OCI-LY3 (cell line): ENCODE measurements at regions not wholly inside any gene's neighbourhood (a gene's known extent, or its start where the extent isn't known, plus 50 kb on each side); places are given as distances from the start of the nearest gene placed in this dataset.

Experiments used
- H2AFZ ChIP-seq: fragments of 200-600, 300-600 bp; shearing (Covaris generic); 2 replicates; pipeline ENCODE4 v1.6.0; 2014; ENCODE audit warnings: antibody characterized with exemption, low read depth, low read length
- H3K27ac ChIP-seq: fragments of 200-600, 300-600 bp; sonication (generic); 2 replicates; pipeline ENCODE4 v1.5.1; 2014; ENCODE audit warnings: mild to moderate bottlenecking, low read length, moderate library complexity, mixed read lengths
- H3K27me3 ChIP-seq: fragments of 200-600, 300-600 bp; sonication (generic); 2 replicates; pipeline ENCODE4 v1.6.1; 2014; ENCODE audit warnings: low read depth, low read length, mixed read lengths
- H3K36me3 ChIP-seq: fragments of 200-600, 300-600 bp; sonication (generic); replicated peaks from 2 replicates; pipeline ENCODE3; 2014; ENCODE audit warnings: low read depth, low read length, mixed read lengths
- H3K4me1 ChIP-seq: fragments of 300-600, 200-600 bp; sonication (generic); 2 replicates; pipeline ENCODE4 v1.6.1; 2014; ENCODE audit warnings: low read length, mixed read lengths
- H3K4me2 ChIP-seq: fragments of 200-600, 300-600 bp; sonication (generic); 2 replicates; pipeline ENCODE4 v1.6.1; 2014; ENCODE audit warnings: low read length, mixed read lengths
- H3K4me3 ChIP-seq: fragments of 300-600, 200-600 bp; sonication (generic); 2 replicates; pipeline ENCODE4 v1.5.1; 2014; ENCODE audit warnings: antibody characterized with exemption, mild to moderate bottlenecking, low read length, moderate library complexity
- H3K79me2 ChIP-seq: fragments of 300-600, 200-600 bp; shearing (Covaris generic); 2 replicates; pipeline ENCODE4 v1.6.1; 2014; ENCODE audit warnings: mild to moderate bottlenecking, low read length, mixed read lengths
- H3K9ac ChIP-seq: fragments of 300-600, 200-600 bp; shearing (Covaris generic); 2 replicates; pipeline ENCODE4 v1.6.0; 2014; ENCODE audit warnings: mild to moderate bottlenecking, low read length, moderate library complexity
- H3K9me3 ChIP-seq: fragments of 200-600, 300-600 bp; shearing (Covaris generic); 2 replicates; pipeline ENCODE4 v1.6.1; 2014; ENCODE audit warnings: low read length, mixed read lengths; ENCODE audit not compliant: insufficient read depth
- H4K20me1 ChIP-seq: fragments of 200-600, 300-600 bp; sonication (generic); 2 replicates; pipeline ENCODE4 v1.6.1; 2016; ENCODE audit warnings: low read length, mixed read lengths; ENCODE audit not compliant: insufficient read depth
- EZH2phosphoT487 ChIP-seq: fragments of 200-600 bp; shearing (Covaris generic); IDR thresholded peaks from 2 replicates; pipeline ENCODE4 v1.6.1; 2018; ENCODE audit warnings: antibody characterized with exemption, mixed run types, low read depth
- TF ChIP-seq, protein P1 (sequence below): fragments of 200-600, 300-600 bp; sonication (generic); IDR thresholded peaks from 2 replicates; pipeline ENCODE4 v1.5.1; 2014; ENCODE audit warnings: antibody characterized with exemption, low read length, low read depth

DNA sequence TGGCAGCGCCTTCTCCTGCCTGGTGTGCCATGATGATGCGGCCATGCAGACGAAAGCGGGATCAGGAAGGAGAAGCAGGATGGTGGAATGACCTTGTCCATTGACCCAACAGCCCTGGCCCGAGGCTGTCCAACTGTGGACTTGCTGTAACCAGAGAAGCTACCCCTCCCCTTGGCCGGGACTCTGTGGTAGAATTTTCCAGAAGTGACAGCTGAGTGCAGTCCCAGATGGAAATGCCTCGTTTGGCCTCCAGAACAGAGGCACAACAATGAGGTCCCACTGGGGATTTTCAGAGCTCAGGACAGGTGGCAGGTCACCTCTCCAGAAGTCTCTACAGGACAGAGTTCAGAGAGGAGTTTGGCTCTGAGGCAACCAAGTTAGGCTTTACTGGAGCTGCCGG is 299.2 kb upstream of the CDH4 start:
- H3K9me3 ChIP-seq: no peaks in the 10 kb centered on the region
- TF ChIP-seq, protein P1, sequence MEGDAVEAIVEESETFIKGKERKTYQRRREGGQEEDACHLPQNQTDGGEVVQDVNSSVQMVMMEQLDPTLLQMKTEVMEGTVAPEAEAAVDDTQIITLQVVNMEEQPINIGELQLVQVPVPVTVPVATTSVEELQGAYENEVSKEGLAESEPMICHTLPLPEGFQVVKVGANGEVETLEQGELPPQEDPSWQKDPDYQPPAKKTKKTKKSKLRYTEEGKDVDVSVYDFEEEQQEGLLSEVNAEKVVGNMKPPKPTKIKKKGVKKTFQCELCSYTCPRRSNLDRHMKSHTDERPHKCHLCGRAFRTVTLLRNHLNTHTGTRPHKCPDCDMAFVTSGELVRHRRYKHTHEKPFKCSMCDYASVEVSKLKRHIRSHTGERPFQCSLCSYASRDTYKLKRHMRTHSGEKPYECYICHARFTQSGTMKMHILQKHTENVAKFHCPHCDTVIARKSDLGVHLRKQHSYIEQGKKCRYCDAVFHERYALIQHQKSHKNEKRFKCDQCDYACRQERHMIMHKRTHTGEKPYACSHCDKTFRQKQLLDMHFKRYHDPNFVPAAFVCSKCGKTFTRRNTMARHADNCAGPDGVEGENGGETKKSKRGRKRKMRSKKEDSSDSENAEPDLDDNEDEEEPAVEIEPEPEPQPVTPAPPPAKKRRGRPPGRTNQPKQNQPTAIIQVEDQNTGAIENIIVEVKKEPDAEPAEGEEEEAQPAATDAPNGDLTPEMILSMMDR: no peak
- no peak for TF ChIP-seq EZH2phosphoT487

DNA sequence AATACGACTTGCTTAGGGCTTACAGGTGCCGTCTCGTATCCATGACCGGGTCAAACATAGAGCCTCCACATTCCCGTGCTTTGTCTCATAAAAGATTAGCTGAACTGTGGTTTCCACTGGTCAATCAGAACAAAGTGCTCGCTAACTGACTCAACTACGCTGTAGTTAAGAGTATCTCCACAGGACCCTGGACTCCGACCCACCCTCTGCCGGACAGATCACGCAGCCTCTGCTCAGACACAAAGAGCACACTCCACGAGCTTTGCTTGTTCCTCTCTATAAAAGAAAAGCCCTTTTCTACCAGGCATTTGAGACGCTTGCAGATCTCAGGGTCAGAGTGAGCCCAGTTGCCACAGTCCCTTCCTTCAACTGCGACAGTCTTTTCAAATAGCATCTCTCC is 298.7 kb upstream of the CDH4 start:
- H3K27ac ChIP-seq: no peak overlapping the region
- H3K27me3 ChIP-seq: peaks cover 12% of the 10 kb centered on the region; the same call in 1 of the 2 replicates
- no peak overlapping the region for H3K4me2 ChIP-seq
- H3K9ac ChIP-seq: no peak overlapping the region
- H2AFZ ChIP-seq: no peak overlapping the region
- no peaks in the 10 kb centered on the region for H3K36me3 ChIP-seq
- no peaks in the 10 kb centered on the region for H3K79me2 ChIP-seq
- H3K4me3 ChIP-seq: no peak overlapping the region
- H3K9me3 ChIP-seq: no peaks in the 10 kb centered on the region; the same call in 1 of the 2 replicates
- no peaks in the 10 kb centered on the region for H4K20me1 ChIP-seq
- TF ChIP-seq EZH2phosphoT487: no peak
- TF ChIP-seq, protein P1: no peak
- H3K4me1 ChIP-seq: no peaks in the 10 kb centered on the region

More for the DNA sequence above, 299.2 kb upstream of the CDH4 start:
- H3K36me3 ChIP-seq: no peaks in the 10 kb centered on the region
- no peak overlapping the region for H3K27ac ChIP-seq
- no peak overlapping the region for H3K4me2 ChIP-seq
- H3K9ac ChIP-seq: no peak overlapping the region
- H2AFZ ChIP-seq: no peak overlapping the region
- H3K79me2 ChIP-seq: no peaks in the 10 kb centered on the region
- no peak overlapping the region for H3K4me3 ChIP-seq
- H4K20me1 ChIP-seq: no peaks in the 10 kb centered on the region
- H3K4me1 ChIP-seq: no peaks in the 10 kb centered on the region
- H3K27me3 ChIP-seq: peaks cover 12% of the 10 kb centered on the region; the same call in 1 of the 2 replicates

DNA sequence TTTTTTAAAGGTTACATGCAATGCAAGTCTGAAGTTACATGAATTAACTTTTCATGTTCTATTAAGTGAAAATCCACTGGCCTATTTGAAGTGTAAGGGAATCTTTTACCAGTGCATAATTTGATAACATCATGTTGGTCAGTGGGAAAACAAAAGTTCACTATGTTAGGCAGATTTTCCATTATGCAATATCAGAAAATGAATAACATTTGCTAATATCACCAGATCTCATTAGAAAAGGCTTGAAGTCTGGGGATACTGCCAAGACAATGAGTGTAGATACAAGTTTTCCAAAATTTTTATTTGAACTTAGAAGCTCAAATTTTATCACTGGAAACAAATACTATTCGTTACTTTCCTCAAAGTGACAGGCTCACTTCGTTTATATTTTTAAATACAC is 296.4 kb upstream of the CDH4 start:
- H4K20me1 ChIP-seq: no peaks in the 10 kb centered on the region
- H3K4me1 ChIP-seq: no peaks in the 10 kb centered on the region
- TF ChIP-seq, protein P1: no peak
- no peak for TF ChIP-seq EZH2phosphoT487
- no peaks in the 10 kb centered on the region for H3K79me2 ChIP-seq
- H3K4me2 ChIP-seq: no peak overlapping the region
- H2AFZ ChIP-seq: no peak overlapping the region
- H3K9ac ChIP-seq: no peak overlapping the region
- no peak overlapping the region for H3K27ac ChIP-seq
- H3K4me3 ChIP-seq: no peak overlapping the region
- no peaks in the 10 kb centered on the region; the same call in 1 of the 2 replicates for H3K9me3 ChIP-seq
- H3K27me3 ChIP-seq: peaks cover 12% of the 10 kb centered on the region; the same call in 1 of the 2 replicates
- no peaks in the 10 kb centered on the region for H3K36me3 ChIP-seq

DNA sequence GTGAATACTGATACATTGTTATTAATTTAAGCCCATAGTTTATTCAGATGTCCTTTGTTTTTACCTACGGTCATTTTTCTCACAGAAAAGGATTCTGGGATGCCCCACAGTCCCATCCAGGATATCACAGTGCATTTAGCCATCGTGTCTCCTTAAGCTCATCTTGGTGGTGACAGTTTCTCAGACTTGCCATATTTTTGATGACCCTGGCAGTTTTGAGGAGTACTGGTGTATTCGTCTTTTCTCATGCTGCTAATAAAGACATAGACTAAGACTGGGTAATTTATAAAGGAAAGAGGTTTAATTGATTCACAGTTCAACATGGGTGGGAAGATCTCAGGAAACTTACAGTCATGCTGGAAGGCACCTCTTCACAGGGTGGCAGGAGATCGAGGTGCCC is 295.9 kb upstream of the CDH4 start:
- H3K9ac ChIP-seq: no peak overlapping the region
- no peak overlapping the region for H3K4me3 ChIP-seq
- no peaks in the 10 kb centered on the region for H4K20me1 ChIP-seq
- no peaks in the 10 kb centered on the region for H3K36me3 ChIP-seq
- H3K9me3 ChIP-seq: no peaks in the 10 kb centered on the region; the same call in 1 of the 2 replicates
- H2AFZ ChIP-seq: no peak overlapping the region
- no peaks in the 10 kb centered on the region for H3K4me1 ChIP-seq
- no peak overlapping the region for H3K4me2 ChIP-seq
- no peak for TF ChIP-seq EZH2phosphoT487
- TF ChIP-seq, protein P1: no peak
- H3K27me3 ChIP-seq: peaks cover 11% of the 10 kb centered on the region; the same call in 1 of the 2 replicates
- no peak overlapping the region for H3K27ac ChIP-seq
- H3K79me2 ChIP-seq: no peaks in the 10 kb centered on the region
